ENCODE measurements at regions not wholly inside any gene's neighbourhood (a gene's known extent, or its start where the extent isn't known, plus 50 kb on each side); places are given as distances from the start of the nearest gene placed in this dataset.
"Not testable (repeated sequence)": the region's sequence is repeated elsewhere in the genome, so short reads cannot be mapped to it uniquely, and the experiment has no call there.

DNA sequence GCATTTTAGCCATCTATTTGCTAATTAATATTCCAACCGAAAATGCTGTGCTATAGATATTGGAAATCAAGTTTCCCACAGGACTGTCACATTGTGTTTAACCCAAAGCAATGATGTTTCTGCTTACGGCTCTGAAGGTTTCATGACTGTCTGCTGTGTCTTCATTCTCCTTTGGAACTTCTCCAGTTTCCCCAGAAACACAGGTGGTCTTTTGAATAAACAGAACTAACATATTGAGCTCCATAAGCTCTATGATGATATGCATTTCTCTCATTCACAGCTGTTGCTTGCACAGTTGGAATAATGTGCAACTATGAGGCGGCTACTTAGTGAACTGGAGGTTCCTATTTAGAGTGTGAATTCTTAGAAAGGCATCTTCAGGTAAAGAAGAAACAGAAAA lies 266.0 kb upstream of the ID4 start:
- no peak for DNase-seq

DNA sequence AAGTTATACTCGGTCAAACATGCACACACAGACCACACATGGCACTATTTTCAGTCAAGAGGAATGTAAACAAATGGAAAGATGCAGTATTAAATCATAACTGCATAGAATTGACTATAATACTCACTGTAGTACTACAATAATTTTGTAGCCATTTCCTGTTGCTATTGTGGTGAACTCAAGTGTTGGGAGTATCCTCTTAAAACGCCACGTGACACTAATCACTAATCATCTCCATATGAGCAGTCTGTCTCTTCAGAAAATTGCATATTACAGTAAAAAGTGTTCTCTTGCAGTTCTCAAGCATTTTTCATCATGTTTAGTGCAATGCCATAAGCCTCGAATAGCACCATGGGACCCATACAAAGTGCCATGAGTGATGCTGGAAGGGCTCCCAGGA lies 258.7 kb upstream of the ID4 start:
- DNase-seq, result no peak

DNA sequence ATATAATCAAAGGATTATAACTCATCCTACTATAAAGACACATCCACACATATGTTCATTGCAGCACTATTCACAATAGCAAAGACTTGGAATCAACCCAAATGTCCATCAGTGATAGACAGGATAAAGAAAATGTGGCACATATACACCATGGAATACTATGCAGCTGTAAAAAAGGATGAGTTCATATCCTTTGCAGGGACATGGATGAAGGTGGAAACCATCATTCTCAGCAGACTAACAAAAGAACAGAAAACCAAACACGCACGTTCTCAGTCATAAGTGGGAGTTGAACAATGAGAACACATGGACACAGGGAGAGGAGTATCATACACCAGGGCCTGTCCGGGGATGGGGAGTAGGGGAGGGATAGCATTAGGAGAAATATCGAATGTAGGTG lies 253.0 kb upstream of the ID4 start:
- not testable (repeated sequence) for DNase-seq

DNA sequence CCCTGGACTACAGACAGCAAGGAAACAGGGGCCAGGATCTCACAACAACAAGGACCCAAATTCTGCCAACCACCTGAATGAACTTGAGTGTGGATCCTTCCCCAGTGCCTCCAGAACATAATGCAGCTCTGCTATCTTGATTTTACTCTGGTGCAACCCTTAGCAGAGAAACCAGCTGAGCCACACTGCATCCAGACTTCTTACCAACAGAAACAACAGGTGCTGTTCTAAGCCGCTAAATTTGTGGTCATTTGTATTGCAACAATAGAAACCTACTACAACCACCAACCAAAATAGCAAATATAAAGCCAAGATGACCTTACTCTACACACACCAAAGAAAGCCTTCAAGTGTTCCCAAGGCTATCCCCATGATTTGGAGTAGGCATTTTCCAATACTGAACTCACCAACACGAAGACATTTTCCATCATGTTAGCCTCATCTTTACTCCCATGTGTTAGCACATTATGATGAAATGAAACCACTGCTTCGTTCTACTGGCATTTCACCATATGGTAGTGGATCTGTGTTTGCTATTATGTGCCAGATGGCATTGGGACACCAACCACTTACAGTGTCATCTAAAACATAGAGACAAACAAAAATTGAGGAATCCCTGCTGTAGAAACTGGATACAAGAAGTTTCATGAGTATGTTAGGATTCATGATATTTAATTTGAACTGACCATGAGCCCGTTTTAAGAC lies 249.8 kb upstream of the ID4 start:
- DNase-seq, result no peak

DNA sequence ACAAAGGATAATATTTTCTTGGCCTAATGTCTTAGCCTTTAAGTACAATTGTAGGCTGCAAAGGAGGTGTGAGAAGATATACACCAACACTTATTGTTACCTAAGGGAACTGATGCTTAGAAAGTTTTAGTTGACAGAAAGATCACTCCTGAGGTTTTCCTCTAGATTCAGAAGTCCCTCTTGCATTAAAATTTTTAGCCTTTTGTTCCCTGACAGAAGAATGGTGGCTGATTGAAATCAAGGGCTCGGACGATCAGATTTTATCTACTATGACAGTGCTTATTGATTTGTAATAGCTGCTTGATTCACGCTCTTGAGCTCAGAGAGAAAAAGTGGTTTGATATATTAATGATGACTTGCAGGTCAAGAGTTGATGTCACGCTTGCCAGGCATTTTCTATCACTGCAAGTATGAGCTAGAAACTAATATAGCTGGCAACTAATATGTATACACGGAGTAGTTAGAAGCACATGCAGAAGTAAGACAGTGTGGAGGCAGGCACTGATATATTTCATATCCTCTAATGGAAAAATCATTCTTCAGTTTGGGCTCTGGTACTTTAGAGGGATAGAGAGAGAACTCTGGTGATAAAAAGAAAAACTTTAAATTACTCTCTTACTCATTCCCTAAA lies 246.6 kb upstream of the ID4 start:
- DNase-seq, result no peak

DNA sequence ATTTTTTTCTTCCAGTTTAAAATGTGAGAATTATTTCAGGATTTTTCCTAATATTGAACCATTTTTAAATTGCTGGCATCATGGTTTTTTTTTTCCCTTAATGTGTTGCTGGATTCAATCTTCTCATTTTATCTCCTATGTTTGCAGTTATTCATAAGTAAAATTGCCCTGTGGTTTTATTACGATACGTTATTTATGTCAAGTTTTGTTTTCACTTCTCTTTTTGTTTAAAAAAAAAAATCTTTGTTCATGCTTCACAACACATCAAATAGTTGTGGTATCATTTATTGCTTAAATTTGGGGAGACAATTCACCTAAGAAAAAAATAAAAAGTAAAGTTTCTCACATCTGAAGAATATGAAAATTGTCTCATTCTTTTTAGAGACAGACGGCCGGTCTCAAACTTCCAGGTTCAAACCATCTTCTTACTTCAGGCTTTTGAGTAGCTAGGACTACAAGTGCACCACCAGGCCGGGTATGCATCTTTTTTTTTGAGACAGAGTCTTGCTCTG lies 239.3 kb upstream of the ID4 start:
- no peak for DNase-seq

DNA sequence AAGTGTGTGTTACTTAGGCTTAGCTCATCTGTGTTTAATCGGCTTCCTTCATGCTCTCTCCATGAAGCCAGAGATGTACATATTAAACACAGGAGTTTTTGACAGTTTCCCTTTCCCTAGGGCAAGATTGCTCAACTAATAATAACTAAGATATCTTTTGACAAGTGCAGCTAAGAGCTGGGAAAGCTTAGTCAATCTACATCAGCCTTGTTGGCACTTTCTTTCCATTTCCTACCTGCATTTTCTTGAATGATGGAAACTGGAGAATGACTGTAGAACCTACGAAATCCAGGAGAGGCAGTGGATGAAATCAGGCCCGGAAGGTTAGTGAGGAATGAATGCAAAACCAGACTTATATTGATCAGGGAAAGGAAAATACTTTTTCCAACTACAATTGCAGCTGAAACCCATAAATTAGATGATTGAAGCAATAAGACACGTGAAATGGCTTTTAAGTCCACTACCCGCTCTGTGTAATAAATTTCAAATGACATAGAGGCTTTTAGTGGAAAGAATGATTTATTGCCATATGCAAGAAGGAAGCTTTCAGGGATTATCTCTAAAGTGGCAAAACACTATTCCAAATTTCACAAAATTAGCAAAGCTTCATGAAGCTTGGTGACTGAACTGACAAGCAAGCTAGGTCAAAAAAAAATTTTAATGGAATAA lies 237.2 kb upstream of the ID4 start:
- DNase-seq, result no peak

DNA sequence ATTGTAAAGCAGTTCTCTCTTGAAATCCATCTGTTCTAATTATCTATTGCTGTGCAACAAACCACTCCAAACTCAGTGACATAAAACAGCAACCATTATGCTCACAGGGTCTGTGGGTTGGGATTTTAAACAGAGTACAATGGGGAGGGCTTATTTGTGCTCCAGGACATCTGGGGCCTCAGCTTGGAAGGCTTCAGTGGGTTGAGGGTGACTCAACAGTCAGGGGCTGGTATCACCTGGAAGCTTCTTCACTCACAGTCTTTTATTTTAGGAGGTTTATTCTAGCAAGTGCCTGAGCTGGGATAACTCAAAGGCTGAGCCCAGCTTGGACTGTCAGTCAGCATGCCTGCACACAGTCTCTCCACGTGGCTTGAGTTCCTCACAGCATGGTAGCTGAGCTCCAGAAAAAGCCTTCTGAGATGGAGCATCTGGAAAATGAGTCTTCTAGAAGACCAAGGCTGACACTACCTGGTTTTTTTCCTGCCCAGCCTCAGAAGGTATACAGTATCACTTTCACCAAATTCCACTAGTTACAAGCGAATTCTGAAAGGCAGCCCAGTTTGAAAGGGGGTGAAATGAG lies 234.6 kb upstream of the ID4 start:
- no peak for DNase-seq

DNA sequence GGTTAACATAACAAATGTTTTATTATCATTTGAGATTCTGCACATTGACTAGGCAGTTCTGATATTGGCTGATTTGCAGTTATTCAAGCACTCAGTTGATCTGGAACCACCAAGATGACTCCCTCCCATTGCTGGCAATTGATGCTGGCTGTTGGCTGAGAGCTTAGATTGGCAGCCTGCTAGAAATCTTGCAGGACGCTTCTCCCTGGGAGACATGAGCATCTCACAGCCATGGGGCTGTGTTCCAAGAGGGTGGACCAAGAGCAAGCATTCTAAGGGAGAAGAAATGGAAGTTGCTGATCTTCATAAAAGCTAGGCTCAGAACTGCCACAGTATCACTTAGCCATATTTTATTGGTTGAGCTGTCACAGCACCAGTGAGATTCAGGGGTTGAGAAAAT lies 233.4 kb upstream of the ID4 start:
- no peak for DNase-seq

DNA sequence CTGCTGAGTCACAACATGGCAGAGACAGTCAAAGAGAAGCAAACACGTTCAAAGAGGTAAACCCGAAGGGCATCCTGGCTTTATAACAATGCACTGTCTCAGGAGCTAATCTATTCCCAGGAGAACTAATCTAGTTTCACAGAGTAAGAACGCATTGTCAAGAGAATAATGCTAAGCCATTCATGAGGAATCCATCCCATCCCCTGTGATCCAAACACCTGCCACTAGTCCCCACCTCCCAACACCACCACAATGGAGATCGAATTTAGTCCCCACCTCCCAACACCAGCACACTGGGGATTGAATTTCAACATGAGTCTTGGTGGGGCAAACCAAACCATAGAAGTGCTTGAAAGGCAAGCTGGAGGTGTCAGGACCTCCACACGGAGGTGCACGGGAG lies 231.5 kb upstream of the ID4 start:
- DNase-seq, result no peak

DNA sequence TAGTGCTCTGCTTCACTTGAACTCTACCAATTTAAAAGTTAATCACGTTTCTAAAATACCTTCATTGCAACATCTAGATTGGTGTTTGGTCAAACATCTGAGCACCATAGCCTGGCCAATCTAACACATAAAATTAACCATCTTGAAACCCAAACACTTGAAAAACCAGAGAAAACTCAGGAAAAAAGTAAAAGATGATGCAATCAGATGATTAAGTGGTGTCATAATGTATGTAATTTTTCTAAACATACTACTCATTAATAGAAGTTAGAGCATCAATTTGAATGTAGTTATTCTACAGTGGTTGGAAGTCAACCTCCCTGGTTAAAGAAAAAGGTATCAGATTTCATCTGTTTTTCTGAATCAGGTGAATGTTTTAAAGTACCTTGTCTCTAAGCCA lies 228.6 kb upstream of the ID4 start:
- no peak for DNase-seq

DNA sequence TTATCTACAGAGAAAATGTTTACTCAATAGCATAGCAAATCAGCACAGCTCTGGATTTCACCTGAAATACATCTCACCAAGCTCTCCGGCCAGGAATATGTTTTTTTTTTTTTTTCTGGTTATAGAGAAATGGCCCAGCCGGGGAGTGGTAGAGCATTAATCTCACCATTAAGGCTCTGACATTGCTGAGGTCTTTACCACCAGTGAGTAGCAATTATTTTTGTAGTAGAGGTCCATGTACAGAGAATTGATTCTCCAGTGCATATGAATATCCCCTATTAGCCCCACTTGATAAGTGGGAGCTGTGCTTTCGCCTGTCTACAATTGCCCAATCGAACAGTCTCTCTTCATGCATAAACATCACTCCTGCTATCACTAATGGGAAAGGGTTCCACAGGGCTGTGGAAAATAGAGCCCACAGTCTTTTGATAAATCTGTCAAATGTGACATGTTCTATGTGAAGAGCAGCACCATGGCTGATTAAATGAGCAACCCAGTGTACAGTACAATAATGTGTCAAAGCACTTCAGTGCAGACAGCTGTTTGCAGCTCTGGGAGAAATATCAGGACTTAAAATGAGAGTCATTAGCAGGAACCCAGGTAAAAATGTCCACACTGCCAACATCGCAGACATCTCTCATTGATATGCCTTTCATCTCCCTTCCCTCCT lies 227.1 kb upstream of the ID4 start:
- no peak for DNase-seq

DNA sequence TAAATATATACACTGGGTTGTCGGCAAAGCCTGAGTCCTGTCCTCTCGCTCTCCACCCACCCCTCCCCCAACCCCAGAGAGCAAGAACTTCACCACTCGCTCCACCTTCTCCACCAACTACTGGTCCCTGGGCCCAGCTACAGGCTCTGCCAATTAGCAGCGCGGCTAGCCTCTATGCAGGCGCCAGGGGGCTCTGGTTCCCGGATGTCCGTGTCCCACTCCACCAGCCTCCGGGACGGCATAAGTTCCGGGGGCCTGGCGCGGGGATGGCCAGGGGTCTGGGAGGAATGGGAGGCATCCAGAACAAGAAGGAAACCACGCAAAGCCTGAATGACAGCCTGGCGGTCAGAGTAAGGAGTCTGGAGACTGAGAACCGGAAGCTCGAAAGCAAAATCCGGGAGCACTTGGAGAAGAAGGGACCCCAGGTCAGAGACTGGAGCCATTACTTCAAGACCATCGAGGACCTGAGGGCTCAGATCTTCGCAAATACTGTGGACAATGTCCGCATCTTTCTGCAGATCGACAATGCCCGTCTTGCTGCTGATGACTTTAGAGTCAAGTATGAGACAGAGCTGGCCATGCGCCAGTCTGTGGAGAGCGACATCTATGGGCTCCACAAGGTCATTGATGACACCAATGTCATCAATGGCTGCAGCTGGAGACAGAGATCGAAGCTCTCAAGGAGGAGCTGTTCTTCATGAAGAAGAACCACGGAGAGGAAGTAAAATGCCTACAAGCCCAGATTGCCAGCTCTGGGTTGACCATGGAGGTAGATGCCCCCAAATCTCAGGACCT lies 224.3 kb upstream of the ID4 start:
- DNase-seq, result not testable (repeated sequence)

DNA sequence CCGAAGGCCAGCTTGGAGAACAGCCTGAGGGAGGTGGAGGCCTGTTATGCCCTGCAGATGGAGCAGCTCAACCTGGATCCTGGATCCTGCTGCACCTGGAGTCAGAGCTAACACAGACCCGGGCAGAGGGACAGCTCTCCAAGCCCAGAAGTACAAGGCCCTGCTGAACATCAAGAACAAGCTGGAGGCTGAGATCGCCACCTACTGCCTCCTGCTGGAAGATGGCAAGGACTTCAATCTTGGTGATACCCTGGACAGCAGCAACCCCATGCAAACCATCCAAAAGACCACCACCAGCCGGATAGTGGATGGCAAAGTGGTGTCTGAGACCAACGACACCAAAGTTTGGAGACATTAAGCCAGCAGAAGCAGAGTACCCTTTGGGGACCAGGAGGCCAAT lies 223.5 kb upstream of the ID4 start:
- no peak for DNase-seq

DNA sequence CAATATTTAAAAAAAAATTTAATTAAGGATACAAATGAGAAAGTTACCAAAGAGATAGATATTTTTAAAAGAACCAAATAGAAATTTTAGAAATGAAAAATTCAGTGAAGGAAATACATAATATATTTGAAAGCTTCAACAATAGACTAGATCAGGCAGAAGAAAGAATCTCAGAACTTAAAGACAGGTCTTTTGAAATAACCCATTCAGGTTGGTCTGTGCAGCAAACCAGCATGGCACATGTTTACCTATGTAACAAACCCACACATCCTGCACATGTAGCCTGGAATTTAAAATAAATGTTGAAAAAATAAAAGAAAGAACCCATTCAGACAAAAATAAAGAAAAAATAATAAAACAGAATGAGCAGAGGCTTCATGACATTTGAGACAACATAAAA lies 221.1 kb upstream of the ID4 start:
- no peak for DNase-seq

DNA sequence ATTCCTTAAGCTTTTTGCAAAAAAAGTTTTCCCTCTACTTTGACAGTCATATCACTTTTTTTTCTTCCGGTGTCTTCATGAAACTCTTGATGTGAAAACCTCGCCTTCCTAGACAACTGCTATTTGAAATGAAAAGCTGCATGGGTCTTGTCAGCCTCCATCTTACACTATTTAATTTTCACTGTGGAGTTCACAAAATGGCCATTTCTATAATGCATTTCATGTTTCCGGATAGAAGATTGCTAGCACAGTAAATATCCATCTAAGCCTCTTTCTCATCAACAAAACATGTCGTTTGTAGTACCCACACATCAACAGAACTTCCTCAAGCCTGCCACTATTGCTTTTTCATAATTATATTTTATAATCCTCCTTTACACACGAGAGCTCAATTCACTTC lies 204.9 kb upstream of the ID4 start:
- no peak for DNase-seq

DNA sequence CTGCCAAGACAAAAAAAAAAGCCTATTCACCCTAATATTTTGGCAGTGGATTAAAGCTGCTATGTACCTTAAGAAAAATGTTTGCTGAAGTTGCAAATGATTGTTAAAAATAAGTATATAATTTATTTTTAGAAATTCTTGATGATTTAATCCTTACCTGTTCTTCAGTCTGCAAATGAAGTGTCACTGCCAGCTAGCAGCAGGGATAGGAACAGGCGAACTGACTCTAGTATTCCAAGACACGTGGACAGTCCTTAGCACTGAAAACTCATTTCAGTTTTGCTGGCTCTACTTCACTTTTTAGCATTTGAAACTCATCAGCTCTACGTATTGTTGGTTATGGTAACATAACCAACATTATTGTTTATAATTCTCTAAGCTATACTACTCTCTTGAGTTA lies 204.4 kb upstream of the ID4 start:
- DNase-seq, result no peak

DNA sequence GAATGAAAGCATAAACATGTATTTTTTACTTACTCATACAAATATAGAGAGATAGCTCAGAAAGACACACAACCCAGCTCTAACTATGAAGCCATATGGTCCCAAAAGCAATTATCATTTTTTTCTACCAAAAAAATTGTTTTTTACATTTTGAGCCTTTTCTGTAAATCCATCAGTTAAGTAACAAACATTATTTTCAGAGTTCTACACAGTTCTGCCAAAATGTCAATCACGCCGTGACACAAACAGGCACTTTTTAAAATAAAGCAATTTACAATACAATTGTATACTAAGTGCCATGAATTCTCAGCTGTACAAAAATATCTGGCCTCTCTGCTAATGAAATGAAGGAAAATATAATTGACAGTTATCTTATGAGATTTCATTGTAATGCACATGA lies 201.4 kb upstream of the ID4 start:
- DNase-seq, result no peak

DNA sequence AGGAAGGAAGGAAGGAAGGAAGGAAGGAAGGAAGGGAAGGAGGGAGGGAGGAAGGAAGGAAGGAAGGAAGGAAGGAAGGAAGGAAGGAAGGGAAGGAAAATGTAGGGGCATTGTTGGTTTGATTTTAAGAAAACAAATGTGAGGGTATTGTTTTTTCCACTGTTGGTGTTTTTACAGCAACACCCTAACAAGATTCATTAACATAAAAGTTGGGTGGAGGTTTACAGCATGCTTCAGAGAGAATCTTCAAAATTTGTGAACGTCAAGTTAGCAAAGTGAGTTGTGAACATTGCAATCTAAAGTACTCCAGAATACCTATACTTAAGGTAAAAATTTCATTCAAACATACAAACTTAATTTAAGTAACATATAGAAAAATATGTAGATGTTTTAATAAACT lies 200.2 kb upstream of the ID4 start:
- no peak for DNase-seq

DNA sequence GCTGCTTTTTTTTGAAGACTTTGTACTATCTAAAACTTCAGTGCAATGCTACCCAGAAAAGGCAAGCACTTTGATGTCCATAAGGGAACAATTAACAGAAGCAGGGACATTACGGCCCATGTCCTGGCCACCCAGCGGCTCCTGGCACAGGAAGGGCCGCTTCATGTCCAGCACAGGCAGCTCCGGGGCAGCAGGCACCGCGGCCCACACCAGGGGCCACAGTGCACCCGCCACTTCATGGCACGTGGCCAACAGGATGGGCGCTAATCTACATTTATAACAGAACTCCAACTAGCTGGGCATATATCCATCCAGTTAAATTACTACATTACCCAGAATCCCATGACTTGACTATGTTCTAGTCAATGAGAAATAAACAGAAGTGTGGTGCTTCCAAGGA lies 198.2 kb upstream of the ID4 start:
- DNase-seq, result no peak

DNA sequence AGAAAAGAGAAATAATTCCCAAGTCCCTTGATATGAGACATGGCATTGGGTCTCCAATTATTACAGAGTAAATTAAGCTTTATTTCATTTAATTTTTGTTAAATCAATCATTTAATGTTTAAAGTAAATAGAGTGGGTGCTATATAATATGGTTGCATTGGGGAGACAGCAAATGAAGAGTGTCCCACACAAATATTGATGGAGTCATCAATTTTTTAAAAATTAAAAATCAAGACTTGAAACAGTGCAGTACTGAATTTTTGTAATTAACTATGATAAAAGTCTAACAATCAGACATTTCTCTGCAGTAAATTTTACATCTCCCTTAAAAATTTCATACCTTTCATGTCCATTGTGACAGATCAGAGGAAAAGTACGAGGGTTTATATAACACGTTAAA lies 193.9 kb upstream of the ID4 start:
- DNase-seq, result no peak

DNA sequence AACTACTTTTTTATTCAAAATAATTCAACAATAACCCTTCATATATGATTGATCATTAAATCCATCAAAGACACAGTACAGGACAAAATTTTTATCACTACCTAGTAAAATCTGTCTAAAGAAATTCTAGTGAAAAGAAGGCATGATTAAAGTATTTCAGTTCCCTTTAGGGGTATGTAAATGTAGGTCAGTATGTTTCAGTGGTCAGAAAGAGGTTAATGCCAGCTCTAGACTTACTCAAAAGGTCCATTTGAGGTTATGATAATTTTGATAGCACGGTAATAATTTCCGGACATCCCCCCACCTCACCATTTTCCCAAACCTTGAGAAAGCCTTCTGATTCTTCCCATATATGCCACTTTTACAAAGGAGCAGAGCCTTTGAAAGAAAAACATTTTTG lies 193.5 kb upstream of the ID4 start:
- DNase-seq, result no peak

DNA sequence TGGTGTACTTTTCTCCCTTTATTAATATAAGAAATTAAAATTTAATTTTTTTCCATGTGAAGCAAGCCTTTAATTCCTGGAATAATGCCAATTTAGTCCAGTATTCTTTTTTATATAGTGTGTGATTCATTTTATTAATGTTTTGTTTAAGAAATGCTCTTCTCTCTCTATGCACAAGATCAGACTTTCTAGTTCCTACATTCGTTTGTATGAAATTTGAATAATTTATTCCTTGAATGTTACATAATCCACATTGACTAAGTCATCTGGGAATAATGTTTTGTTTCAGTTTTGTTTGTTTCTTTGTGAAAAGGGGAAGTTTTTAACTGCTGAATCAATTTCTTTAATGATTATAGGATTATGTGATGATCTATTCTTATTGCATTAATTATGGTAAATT lies 181.4 kb upstream of the ID4 start:
- no peak for DNase-seq
